ENCODE measurements at regions not wholly inside any gene's neighbourhood (a gene's known extent, or its start where the extent isn't known, plus 50 kb on each side); places are given as distances from the start of the nearest gene placed in this dataset.

DNA sequence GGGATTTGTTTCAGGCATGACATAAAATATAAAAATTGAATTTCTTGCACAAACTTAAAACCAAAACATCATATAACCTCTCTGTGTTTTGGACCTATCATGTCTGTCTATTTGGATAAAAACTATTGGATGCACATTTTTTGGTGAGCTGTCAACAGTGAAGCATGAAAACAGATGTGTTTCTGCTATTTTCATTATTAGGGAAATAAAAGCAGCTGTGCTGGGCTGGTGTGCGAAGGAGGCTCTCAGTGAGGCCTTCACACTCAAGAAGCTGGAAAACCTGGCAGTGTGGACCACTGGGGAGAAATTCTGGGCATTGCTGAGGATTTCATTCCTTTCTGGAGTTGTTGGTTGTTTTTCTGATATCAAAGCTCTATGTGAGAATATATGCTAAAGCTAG, 395.3 kb downstream of the GJA1 start:
- Histone ChIP-seq H4K20me1 (ENCODE audit: low read depth) (no peaks in the 10 kb centered on the region), H3K9me3 (ENCODE audit: low read depth) (no peaks in the 10 kb centered on the region), H3K79me2 (ENCODE audit: low read depth) (no peaks in the 10 kb centered on the region), H3K36me3 (no peaks in the 10 kb centered on the region), H3K27me3 (no peaks in the 10 kb centered on the region), H3K9ac (no peak overlapping the region), H3K4me1 (peaks cover 2% of the 10 kb centered on the region), H3K27ac (no peak overlapping the region), H3K4me3 (no peak overlapping the region), H3F3A (ENCODE audit: low read depth) (no peaks in the 10 kb centered on the region), H3K4me2 (no peak overlapping the region), H2AFZ (replicated peaks) (peak overlapping the region; percentile 8)
- no peaks in the 10 kb centered on the region for H3K27me3 Mint-ChIP-seq (ENCODE audit: insufficient read depth, low read depth)
- TF ChIP-seq, protein P1, sequence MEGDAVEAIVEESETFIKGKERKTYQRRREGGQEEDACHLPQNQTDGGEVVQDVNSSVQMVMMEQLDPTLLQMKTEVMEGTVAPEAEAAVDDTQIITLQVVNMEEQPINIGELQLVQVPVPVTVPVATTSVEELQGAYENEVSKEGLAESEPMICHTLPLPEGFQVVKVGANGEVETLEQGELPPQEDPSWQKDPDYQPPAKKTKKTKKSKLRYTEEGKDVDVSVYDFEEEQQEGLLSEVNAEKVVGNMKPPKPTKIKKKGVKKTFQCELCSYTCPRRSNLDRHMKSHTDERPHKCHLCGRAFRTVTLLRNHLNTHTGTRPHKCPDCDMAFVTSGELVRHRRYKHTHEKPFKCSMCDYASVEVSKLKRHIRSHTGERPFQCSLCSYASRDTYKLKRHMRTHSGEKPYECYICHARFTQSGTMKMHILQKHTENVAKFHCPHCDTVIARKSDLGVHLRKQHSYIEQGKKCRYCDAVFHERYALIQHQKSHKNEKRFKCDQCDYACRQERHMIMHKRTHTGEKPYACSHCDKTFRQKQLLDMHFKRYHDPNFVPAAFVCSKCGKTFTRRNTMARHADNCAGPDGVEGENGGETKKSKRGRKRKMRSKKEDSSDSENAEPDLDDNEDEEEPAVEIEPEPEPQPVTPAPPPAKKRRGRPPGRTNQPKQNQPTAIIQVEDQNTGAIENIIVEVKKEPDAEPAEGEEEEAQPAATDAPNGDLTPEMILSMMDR (IDR thresholded peaks at IDR 0.05): no peak
- no peak for TF ChIP-seq EZH2 (IDR thresholded peaks at IDR 0.05)
- TF ChIP-seq EZH2phosphoT487 (IDR thresholded peaks at IDR 0.05): no peak
- H3K36me3 Mint-ChIP-seq: no peaks in the 10 kb centered on the region
- H3K27ac Mint-ChIP-seq: peak overlapping the region; percentile 2
- H3K9me3 Mint-ChIP-seq: peaks cover 4% of the 10 kb centered on the region
- no peak for DNase-seq (ENCODE audit: low spot score)
- H3K4me1 Mint-ChIP-seq: peaks cover 3% of the 10 kb centered on the region
- no peak overlapping the region for H3K4me3 Mint-ChIP-seq

DNA sequence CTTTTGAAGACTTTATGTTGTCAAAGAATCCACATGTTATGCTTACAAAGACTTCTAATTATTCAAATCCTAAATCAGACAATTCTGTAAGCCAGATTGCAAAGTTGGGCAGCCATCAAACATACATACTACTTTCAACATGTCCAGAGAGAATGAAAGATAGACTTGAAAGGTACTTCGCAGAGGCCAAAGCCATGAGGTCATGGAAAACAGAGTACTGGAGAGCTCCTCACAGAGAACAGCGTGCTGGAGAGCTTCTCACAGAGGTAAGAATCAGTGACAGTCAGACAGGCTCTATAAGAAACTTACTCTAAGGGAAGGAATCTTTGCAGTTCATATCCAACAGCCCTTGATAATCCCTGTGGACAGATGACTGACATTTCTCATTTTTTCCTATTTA, 400.2 kb downstream of the GJA1 start:
- Histone ChIP-seq H4K20me1 (ENCODE audit: low read depth) (no peaks in the 10 kb centered on the region), H3F3A (ENCODE audit: low read depth) (no peaks in the 10 kb centered on the region), H3K27me3 (no peaks in the 10 kb centered on the region), H2AFZ (replicated peaks) (no peak overlapping the region), H3K9ac (no peak overlapping the region), H3K4me2 (no peak overlapping the region), H3K9me3 (ENCODE audit: low read depth) (no peaks in the 10 kb centered on the region), H3K36me3 (no peaks in the 10 kb centered on the region), H3K79me2 (ENCODE audit: low read depth) (no peaks in the 10 kb centered on the region), H3K4me3 (no peak overlapping the region), H3K4me1 (no peaks in the 10 kb centered on the region), H3K27ac (no peak overlapping the region)
- Mint-ChIP-seq H3K4me3 (no peak overlapping the region), H3K36me3 (no peaks in the 10 kb centered on the region), H3K4me1 (peaks cover 3% of the 10 kb centered on the region), H3K27ac (no peak overlapping the region), H3K27me3 (ENCODE audit: insufficient read depth, low read depth) (peaks cover 2% of the 10 kb centered on the region), H3K9me3 (peaks cover 6% of the 10 kb centered on the region)
- TF ChIP-seq EZH2 (IDR thresholded peaks at IDR 0.05) (no peak), EZH2phosphoT487 (IDR thresholded peaks at IDR 0.05) (no peak)
- TF ChIP-seq, protein P1 (IDR thresholded peaks at IDR 0.05): no peak
- DNase-seq (ENCODE audit: low spot score): no peak

DNA sequence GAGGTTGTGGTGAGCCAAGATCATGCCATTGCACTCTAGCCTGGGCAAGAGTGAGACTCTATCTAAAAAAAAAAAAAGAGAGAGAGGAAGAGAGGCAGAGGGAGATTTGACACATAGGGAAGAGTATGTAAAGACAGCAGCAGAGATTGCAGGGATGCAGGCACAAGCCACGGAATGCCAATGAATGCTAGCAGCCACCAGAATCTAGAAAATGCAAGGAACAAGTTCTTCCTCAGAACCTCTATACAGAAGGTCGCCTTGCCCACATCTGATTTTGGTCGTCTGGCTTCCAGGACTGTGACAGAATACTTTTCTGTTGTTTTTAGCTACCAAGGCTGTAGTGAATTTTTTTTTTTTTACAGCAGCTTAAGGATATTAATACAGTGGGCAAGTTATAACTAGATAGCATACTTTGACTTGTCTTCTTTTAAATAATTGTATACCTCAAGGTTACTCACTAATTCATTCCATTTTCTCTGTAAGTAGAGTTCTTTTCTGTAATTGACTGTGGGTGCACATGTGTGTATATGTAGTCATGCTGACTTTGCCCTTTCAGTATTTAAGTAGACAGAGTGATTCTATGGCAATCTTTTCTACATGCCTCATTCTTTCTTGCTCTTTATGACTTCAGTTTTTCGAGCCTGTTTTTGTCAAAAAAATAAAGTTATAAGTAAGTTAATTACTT, 402.2 kb downstream of the GJA1 start:
- H3K36me3 ChIP-seq: no peaks in the 10 kb centered on the region
- DNase-seq (ENCODE audit: low spot score): no peak
- no peaks in the 10 kb centered on the region for H3K79me2 ChIP-seq (ENCODE audit: low read depth)
- H3K9me3 ChIP-seq (ENCODE audit: low read depth): no peaks in the 10 kb centered on the region
- H3K27ac Mint-ChIP-seq: no peak overlapping the region
- H3F3A ChIP-seq (ENCODE audit: low read depth): no peaks in the 10 kb centered on the region
- peaks cover 2% of the 10 kb centered on the region for H3K27me3 Mint-ChIP-seq (ENCODE audit: insufficient read depth, low read depth)
- H3K27ac ChIP-seq: no peak overlapping the region
- H3K4me1 ChIP-seq: no peaks in the 10 kb centered on the region
- no peak overlapping the region for H3K4me3 Mint-ChIP-seq
- no peaks in the 10 kb centered on the region for H4K20me1 ChIP-seq (ENCODE audit: low read depth)
- no peaks in the 10 kb centered on the region for H3K36me3 Mint-ChIP-seq
- H3K4me2 ChIP-seq: no peak overlapping the region
- TF ChIP-seq, protein P1 (IDR thresholded peaks at IDR 0.05): no peak
- no peak for TF ChIP-seq EZH2 (IDR thresholded peaks at IDR 0.05)
- TF ChIP-seq EZH2phosphoT487 (IDR thresholded peaks at IDR 0.05): no peak
- H3K9me3 Mint-ChIP-seq: peaks cover 6% of the 10 kb centered on the region
- peaks cover 3% of the 10 kb centered on the region for H3K4me1 Mint-ChIP-seq
- no peaks in the 10 kb centered on the region for H3K27me3 ChIP-seq
- H3K4me3 ChIP-seq: no peak overlapping the region
- no peak overlapping the region for H2AFZ ChIP-seq (replicated peaks)
- no peak overlapping the region for H3K9ac ChIP-seq

Data from neural progenitor cell (in vitro differentiated cells).